NCI-H2196 (cell line): ENCODE measurements at regions not wholly inside any gene's neighbourhood (a gene's known extent, or its start where the extent isn't known, plus 50 kb on each side); places are given as distances from the start of the nearest gene placed in this dataset.

ENCODE experiments used
- DNase-seq: peaks from one replicate; lab custom pipeline; 2025; ENCODE audit not compliant: unreplicated experiment; lab: John Stamatoyannopoulos, UW

DNA sequence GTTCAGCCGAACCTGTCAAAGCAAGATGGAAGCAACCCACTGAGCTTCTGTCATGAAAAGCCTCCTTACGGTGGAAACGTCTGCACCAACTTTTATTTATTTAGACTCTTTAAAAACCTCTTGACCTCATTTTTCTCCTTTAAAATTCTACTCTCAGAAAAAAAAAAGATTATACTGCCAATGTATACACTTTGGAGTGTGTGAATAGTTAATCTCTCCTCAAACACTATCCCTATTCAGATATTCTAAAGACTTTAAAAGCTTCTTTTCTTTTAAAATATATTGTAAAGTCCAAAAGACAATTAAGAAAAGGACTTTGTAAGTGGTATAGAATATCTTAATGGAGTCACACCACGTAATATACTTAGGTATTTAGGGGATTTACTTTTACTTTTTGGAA, 335.2 kb upstream of the SEMA3D start:
- DNase-seq = no peak

DNA sequence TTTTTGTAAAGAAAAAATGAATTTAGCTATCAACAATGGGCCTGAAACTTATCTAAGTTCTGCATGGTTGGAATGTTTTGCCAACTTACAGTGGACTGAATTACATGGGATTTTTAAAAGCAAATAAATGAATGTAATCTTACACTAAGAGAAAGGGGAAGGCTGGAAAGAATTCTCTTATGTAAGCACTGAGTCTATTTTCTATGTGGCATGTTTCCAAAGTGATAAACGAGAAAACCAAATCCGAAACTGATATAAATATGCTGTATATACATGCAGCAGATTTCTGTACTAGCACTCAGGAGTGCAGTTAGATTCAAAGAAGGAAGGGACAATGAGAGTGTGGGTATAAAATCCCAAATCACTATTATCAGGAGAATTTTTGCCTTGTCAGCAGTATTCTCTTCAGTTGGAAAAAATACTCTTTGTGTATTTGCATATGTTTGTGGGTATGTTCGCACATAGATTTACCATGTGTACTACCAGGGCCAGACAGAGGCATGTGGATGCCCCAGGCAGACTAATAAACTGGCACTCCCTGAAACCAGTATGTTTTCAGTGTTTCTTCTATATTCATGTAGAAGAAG, 334.3 kb upstream of the SEMA3D start:
- no peak for DNase-seq

DNA sequence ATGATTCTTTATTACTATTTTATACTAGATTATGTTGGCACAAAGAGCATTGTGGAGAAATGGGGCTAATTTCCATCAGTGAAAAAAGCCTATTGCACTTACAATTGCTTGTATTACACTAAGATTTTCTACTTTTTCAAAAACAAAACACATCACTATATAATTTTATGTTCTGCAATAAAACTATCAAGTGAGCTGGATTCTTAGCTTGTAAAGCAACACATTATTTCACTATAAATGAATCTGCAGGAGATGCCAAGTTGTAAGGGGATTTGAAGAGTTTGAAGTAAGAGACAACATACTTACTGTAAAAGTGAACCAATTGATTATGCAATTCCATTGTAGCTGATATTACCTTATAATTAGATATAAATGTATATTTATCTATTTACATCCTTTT, 333.3 kb upstream of the SEMA3D start:
- no peak for DNase-seq

DNA sequence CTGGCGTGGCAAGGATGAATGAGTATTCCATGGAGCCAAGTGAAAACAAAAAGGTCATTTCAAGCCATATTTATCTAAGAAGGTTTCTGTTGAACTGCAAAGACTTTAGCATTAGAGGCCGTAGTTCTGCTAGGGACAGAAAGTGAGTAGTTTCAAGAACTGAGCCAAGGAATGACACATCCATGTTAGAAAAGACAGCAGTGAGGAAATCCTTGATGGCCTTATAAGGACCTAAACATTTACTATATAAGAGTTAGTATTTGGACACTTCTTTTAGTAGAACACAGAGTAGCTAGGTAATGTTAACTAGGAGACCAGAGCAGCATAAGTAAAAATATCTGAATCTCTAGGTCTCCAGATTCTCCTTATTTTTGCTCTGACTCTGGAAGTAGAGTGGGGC, 329.8 kb upstream of the SEMA3D start:
- DNase-seq = no peak

DNA sequence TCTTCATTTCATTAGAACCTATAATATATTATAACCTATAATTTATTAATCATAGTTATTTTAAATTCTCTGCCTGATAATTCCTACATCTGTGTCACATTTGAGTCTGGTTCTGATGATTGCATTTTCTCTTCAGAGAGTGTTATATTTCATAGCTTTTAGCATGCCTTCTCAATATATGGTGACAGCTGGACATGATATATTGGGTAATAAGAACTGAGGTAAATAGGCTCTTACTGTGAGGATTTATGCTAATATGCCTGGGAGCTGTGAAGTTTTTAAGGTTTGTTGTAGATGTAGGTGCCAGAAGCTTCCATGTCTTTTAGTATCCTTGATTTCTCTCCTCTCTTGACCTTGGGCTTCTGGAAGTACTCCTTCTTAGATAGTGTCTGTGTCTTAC, 325.9 kb upstream of the SEMA3D start:
- no peak for DNase-seq

DNA sequence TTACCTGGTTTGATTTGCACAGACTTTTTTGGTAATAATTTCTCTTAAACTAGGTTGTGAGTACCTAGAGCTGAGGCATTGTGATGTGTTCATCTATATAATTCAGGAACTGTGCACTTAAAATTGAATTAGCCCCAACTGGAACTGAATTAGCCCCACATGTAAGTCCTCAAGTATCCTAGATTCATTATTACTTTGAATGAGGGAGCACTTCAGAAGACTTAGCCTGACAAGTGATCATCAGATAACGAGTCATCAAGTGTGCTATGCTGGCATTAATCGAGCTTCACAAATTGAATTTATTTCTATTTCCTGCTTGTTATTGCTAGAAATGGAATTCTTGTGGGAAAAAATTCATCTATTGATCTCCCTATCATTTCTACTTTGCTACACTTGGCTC, 323.4 kb upstream of the SEMA3D start:
- no peak for DNase-seq

DNA sequence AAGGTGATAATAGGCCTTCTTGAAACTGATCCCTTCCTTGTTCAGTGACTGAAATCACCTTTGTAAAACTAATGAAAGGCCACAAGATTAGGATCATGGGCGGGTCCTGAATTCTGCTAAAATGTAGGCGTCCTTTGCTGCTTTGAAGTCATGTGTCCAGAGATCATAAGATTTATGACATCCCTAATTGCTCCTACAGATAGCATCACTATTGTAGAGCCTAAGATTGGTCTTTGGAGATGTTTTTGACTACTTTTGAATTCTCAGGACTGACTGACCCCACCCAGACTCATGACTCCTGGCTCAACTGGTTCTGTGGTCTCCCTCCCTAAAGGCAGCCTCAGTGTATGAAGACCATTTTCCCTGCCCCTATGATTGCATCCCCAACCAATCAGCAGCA, 322.6 kb upstream of the SEMA3D start:
- no peak for DNase-seq

DNA sequence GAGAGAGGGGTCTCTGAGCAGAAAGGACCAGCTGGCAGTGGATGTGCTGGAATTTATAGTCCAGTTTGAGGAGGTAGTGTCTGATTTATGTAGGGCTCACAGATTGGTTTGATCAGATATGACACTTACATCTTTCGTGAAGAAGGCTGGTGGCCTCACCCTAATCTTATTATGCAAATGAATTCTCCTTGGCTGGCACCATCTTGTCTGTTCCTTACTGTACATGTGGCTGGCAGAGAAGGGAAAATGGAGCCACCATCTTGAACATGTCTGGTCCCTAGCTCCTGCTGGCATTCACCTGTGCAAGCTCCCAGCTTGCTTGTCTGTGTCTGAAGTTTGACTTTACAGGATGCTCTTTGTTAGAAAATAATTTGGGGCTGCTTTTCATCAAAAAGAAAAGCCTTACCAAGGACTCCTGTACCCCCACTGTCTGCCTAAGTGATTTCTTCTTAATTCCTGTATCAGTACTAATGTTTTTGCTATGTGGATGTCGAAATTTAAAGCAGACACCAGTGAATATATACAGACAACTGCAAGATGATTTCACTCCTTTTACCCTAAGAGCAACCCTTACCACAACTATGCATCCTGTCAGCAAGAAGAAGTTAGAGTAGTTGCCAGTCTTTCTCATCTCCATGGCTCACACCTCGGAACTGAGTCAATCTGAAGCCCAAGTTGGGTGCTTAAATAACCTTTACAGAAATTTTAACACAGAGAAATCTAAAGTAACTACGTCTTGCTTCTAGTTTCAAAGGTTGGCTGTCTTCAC, 322.0 kb upstream of the SEMA3D start:
- DNase-seq = no peak

DNA sequence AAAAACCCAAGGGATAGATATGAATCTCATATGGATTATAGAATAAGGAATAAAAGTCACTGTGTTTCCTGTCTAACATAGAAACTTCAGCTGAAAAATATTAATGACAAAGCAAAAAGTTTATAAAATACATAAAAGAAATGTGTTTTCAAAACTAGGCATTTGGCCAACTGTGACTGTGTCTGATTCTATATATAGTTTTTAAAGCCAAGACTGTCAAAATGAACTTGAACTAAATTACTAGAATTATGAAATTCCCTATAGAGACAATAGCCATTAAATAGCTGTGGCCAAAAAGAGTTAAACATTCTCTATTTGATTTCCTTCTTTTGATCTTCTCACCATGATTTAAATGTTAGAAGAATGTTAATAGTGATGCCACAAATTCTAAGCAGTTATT, 311.2 kb upstream of the SEMA3D start:
- DNase-seq = no peak

DNA sequence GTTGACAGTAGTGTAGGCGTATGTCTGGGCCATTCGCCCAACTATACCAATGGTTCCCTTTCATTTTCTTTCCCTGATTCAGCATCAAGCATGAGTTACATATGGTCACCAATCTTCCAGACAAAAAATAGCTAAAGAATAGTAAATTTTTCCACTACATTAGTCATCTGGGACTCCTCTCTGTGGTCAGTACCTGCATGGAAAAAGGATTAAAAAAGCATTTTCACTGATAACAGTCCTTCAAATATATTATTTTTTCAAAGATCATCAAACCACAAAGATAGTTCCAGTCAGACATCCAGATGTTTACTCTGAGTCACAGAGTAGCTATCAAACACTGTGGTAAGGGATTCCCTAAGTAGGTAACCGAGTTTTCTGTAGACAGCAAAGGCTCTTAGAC, 302.6 kb upstream of the SEMA3D start:
- no peak for DNase-seq

DNA sequence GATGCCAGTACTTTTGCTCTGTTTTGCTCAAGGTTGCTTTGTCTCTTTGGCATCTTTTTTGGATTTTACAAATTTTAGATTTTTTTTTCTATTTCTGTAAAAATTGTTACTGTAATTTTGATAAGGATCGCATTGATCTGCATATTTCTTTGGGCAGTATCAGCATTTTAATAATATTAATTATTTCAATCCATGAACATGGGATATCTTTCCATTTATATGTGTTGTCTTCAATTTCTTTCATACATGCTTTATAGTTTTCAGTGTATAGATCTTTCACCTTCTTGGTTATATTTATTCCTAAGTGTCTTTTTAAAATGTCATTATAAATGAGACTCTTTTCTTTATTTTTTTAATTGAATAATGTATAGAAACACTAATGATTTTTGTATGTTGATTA, 301.6 kb upstream of the SEMA3D start:
- no peak for DNase-seq

DNA sequence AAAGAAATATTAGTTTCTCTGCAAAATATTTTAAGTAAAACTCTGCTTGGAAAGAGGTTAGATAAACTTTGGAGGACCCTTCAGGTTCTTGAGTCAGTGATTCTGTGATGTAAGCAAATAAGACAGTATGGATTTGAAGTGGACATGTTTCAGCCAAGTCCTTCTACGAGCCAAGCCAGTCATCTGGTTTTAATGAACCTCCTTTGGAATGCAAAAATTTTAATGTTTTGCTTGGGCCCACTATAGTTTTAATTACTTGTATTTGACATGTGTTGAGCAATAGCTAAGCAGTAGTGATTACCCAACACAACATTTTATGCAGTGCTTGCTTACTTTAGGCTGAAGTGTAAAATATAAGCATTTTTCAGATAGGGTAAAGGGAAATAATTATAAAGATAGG, 296.3 kb upstream of the SEMA3D start:
- no peak for DNase-seq

DNA sequence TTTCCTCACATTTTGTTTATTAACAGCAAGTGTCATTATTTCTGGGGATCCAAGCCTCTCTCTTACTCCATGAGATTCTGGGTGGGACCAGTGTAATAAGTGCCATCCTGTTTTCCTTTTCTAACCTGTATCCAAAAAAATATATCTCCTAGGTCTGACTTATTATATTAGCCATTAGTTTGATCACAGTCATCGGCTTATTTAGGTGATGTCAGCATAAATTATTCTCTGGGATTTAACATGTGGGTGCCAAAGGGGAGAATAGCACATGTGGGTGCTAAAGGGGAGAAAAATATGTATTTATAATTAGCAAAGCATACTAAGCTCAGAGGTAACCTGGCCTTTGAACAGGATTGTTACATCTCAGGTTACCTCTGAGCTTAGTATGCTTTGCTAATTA, 293.8 kb upstream of the SEMA3D start:
- no peak for DNase-seq

DNA sequence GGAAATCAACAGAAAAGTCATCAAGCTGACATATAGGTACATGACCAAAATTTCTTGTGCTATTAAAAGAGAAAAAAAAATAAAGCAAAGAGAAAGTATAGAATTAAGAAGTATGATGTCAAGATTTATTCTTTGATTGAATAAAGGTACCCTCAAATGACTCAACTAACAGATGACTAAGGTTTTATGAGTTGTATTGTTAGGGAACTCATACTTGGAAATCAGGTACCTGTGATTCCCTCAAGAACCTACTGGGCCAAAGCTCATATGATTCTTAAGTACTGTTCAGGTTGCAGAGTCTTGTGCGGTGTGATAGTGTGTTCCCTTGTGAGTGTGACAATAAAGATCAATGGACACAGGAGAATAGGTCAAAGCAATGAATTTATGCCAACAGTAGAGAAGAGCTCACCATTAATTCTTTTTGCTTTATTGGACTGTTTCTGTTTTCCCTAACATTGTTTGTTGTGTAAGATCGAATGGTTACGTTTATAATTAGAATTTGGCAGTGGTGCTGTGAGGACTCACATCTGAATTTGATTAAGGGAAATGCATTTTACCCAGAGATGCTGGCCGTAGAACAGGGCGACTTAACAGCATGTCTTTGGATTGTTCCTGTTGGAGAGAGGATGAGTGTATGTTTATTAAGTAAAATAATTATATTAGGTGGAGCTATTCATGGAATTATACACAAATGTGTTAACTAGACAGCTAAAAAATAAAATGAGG, 293.2 kb upstream of the SEMA3D start:
- DNase-seq = no peak

DNA sequence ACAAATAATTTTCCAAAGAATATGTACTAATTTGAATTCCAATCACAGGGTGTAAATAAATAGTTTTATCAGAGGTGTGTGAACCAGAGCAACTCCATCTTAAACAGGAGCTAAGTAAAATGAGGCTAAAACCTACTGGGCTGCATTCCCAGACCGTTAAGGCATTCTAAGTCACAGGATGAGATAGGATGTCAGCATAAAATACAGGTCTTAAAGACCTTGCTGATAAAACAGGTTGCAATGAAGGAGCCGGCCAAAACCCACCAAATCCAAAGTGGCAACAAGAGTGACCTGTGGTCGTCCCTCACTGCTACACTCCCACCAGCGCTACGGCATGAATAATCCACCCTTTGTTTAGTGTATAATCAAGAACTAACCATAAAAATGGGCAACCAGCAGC, 291.7 kb upstream of the SEMA3D start:
- DNase-seq = no peak

DNA sequence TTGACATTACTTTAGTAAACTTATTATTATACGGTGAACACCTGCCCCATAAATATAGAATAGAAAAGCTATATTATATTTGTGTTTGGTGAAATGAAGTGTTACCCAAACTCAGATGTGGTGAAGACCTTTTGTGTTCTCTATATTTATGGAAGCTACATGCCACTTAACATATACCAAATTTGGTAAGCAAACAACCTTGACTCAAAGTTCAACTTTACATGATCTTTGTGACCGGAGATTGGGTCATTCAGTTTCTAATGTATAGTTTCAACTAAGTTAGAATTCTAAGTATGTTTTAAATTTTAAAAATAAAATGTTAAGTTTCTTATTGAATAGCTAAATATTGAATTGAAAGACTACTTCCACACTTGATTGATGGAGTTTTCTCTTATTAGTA, 288.6 kb upstream of the SEMA3D start:
- no peak for DNase-seq

DNA sequence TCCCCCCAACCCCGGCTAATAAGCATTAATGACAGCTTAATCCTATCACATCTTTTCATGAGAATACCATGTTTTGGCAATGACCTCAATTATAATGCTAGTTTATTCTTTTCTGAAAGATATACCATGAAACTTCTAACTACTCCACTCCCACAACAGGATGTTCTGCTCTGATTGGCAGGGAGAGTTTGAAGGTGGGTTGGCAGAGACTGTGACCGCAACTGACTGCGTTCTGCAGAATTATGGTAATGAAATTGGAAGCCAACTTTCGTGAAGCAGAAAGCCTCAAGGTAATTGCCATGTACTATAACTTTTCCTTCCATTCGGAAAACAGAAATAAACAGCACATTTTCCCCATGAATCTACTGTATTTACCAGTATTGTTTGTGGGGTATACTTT, 288.2 kb upstream of the SEMA3D start:
- no peak for DNase-seq

DNA sequence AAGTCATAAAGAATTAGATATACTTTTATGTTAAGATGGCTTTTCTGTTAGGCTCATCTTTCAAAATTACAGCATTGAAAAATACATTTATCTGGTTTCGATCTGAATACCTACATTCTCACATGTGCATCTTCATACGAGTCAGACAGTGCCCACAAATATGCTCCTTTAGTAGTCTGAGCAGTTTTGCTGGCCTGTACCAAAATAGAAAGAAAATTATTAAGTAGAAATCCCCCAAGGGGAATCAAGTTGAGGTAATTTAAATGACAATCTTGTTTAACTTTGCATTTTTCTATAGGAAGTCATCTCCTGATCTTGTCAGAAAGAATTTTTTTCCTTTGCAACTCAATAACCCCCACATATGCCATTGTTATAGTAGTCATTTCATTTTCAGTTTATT, 287.4 kb upstream of the SEMA3D start:
- DNase-seq = no peak

DNA sequence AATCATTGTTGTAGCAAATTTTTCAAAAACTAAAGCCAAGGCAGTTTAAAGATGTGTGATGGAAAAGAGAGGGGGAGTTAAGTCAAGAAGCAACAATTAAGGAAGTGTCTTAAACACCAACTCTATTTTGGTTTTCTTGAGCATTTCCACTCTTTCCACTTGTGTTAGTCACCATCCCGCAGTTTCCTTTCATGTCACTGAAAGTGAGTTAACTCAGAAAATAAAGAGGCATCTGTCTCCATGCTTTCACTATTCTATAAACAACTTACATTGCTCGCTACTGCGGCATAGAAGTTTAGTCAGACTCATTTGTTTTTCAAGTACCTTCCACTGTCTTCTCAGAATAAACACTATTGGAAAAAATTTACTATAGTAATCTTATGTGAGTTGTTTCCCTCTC, 284.9 kb upstream of the SEMA3D start:
- no peak for DNase-seq

DNA sequence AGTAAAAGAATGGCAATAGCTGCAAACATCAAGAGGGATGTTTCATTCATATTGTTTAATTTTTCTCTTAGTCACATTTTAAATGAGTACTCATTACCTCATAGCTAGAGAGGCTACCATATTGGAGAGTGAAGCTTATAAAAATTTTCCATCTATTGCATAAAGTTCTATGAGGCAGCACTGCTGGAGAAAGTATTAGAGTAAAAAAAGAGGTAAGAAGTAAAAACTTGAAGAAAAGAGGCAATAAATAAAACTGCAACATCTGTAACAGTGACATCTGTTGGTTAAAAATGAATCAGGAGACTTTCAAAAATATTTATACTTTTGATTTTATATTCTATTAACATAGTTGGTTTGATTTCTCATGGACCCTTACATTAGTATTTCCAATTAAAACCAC, 284.5 kb upstream of the SEMA3D start:
- no peak for DNase-seq

DNA sequence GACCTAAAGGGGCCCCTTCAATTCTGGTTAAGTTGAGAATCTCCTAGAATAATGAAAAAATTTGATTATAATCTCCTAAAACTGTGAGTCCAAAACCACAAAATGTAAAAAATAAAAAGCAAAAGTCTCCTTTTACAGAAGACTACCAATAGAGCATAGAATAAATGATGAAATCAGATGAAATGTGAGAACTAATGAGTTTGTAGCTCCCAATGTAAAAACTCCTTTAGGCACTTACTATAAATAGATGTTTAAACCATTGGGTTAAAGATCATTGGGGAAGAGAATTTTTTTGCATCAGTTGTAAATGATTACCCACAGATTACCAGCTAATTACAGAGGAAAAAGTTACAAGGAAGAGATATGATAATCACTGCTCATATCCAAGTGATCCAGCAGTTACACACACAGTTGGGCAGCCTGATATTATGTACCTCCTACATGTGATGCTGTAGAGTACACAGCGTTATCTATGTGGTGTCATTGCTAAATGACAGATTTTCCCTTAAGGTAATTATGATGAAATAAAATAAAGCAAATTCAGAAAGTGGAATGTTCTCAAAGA, 282.7 kb upstream of the SEMA3D start:
- no peak for DNase-seq

DNA sequence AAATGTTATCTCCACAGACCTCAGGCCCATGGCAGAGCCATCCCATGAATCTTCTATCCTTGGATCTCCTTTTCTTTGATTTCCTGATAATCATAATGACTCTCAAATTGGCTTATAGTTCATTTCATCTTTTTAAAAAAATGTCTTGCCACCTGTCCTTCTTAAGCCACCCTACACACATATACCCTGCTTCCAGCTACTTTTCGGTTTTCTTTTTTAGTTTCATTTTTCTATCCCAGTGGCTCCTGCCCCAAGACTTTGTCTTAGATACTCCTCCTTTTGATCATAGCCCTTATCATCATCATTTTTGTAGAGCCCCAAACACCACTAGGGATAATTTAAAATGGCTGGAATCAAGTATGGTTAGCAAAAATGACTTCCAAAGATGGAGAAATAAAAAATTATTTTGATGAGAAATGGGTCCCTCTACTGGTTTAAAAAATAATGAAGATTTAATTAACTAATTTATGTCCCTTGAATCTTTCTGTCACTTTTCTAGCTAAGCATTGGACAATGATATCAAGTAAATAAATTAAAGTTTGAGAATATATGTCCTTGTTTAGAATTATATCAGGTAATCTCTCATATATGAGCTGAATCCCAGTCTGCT, 277.3 kb upstream of the SEMA3D start:
- no peak for DNase-seq
